ENCODE measurements at regions not wholly inside any gene's neighbourhood (a gene's known extent, or its start where the extent isn't known, plus 50 kb on each side); places are given as distances from the start of the nearest gene placed in this dataset.

DNA sequence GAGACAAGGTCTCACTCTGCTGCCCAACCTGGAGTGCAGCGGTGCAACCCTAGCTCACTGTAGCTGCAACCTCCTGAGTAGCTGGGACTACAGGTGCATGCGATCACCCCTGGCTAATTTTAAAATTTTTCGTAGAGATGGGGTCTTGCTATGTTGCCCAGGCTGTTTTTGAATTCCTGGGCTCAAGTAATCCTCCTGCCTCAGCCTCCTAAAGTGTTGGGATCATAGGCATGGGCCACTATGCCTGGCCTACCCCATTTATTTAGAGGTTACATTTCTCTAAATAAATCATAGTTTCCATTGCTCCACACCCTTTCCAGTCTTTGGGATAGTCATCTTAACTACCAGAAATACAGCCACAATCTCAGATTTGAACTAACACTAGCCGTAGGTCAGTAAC, 134.7 kb upstream of the CITED2 start:
- DNase-seq (ENCODE audit: low spot score) = no peak
- ATAC-seq = no peak

DNA sequence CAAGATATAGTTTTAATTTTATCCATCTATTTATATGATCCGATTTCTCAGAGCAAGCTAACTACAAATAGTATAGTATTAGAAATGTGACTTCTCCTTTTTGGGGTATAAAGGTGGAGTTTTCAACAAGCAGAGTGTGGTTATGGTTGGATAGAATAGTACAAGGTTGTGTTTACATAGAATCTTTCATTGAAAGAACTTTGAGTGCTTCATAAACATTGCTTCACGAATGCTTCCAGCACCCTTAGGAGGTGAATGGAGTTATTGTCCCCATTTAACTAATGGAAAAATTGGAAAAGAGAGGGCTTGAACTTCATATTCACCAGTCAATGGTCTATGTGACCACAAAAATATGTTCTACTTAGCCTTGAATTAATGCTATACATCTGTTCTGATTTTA, 134.1 kb upstream of the CITED2 start:
- ATAC-seq (no peak), DNase-seq (ENCODE audit: low spot score) (no peak)

DNA sequence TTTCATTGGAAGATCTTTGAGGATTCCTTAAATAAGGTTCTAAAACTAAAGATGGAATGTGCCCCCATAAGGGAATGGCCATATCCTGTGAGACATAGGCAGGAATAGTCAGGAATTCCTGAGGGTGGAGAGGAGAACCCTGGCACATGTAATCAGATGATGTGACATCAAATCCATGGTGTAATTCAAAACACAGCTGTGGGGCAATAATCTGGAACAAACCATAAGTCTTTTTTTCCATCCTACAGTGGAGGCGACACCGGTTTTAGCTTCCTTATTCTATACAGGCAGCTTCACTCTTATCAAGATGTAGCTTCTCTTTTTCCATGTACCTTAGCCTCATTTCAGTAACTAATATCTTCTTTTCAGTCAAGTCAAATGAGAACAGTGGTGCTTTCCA, 133.6 kb upstream of the CITED2 start:
- no peak for ATAC-seq
- DNase-seq (ENCODE audit: low spot score) = no peak

DNA sequence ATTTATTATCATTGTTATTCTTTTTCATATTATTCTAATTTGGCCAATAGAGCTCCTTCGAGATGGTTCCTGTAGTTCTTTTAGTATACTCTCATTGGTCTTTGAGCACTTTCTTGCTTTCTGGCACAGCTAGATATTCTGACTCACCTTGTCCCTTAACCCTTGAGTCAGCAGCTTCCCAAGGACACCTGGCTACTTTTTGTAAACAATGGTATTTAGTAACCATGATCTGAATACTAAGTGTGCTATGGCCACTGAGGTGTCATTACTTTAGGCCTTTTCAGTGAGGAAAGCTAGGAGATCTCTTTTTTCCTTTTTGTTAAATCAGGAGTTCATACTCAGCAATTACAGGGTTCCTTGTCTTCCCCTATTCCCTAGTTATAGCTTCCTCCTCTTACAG, 126.5 kb upstream of the CITED2 start:
- DNase-seq (ENCODE audit: low spot score) (no peak), ATAC-seq (no peak)

DNA sequence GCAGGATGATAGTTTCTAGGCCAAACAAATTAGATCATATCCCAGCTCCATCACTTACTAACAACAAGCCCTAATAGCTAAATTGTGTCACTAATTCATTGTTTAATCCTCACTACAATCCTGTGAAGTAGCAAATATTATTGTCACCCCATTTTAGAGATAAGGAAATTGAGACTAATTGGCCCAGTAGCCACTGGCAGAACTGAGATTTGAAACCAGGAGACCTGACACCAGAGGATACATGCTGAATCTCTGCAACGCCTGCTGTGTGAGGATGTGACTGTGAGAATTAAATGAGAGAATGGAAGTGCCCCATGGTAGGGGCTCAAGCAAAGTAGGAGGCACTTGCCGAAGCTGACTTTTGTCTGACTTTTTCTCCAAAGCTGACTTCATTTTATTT, 124.3 kb upstream of the CITED2 start:
- ATAC-seq = no peak
- no peak for DNase-seq (ENCODE audit: low spot score)

DNA sequence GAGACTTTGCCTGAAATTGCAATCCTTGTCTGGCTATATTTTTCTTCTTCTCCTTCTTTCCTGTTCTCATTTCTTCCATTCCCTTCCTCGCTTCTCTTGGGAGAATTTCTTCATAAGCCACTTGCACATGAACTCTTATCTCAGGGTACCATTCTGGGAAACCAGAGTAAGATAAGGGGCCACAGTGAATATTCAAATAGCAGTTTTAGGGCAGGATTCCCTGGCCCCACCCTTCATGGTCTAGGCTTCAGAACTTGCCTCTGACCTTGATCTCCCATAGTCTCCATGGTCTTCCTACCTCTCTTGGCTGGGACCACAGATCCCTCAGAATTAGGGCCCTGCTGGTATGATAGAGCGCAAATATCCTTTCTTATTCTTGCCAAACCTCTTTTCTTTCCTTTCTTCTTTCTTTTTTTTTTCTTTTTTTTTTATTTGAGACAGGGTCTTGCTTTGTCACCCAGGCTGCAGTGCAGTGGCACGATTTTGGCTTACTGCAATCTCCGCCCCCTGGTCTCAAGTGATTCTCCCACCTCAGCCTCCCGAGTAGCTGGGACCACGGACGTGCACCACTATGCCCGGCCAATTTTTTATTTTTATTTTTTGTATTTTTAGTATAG, 123.0 kb upstream of the CITED2 start:
- DNase-seq (ENCODE audit: low spot score) = no peak
- ATAC-seq = no peak

DNA sequence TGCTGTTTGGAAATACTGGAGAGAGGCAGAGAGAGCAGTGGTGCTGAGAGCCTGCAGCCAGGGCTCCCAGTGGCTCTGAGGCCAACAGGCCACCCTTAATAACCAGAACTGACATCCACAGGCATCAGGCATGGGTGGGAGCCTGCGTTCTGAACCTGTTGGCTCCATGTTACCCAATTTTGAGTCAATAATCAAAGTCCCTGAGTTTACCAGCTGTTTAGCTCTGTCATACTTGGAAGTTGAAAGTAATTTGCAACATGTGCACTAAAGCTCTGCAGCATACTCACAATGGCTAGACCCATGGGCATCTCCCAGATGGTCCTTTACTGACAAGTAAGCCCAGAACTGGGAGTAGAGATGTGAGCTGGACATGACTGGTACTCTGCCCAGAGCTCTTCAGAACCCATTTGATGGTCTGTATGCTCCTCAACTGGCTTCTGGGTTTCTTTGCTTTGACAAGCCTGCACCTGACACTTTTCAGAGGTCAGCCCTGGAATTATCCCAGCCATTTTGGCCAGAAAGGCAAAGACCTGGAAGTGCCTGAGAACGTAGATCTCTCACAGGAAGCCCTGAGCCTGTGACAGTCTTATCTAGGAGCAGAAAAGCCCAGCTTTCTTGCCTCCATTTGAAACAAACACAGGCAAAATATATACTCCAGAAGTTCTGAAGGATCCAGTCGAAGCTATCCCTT, 122.4 kb upstream of the CITED2 start:
- ATAC-seq (peak; percentile 57), DNase-seq (ENCODE audit: low spot score) (no peak)

DNA sequence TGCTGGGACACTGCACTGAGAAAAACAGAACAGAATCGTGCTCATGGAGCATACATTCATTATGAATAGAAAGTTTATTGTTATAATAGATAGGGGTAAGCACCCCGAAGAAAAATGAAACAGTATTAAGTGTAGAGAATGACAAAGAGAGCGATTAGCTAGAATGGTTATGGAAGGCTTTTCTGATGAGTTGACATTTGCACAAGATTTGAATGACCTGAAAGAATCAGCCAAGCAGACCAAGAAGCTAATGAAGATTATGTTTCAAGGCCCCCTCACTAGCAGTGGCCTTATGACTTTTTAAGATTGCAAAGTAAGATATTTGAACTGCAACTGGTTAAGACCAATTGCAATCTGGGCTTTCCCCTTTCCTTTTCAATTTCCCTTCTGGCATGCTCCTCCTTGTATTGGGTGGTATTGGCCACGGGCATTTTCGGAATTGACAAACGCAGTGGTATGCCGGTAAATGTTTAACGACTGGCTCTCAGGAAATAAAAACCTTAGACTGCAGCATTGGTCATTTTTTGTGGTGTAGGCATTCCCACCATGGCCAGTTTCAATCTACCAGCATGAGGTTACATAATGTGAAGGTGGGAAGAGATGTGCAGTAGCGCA, 120.0 kb upstream of the CITED2 start:
- DNase-seq (ENCODE audit: low spot score) = no peak
- no peak for ATAC-seq

DNA sequence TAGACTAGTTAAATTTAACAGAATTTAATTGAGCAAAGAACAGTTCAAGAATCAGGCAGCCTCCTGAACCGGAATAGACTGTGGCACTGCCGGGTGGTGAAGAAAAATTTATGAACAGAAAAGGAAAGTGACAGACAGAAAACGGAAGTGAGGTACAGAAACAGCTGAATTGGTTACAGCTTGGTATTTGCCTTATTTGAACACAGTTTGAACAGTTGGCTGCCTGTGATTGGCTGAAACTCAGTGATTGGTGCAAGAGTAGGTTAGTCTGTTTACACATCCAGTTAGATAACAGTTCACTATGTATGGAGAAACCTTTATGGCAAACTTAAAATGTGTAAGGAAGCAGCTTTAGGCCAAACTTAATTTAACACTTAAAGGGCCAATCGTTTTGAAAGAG, 116.0 kb upstream of the CITED2 start:
- peak; percentile 75 for DNase-seq (ENCODE audit: low spot score)
- peak; percentile 67 for ATAC-seq

DNA sequence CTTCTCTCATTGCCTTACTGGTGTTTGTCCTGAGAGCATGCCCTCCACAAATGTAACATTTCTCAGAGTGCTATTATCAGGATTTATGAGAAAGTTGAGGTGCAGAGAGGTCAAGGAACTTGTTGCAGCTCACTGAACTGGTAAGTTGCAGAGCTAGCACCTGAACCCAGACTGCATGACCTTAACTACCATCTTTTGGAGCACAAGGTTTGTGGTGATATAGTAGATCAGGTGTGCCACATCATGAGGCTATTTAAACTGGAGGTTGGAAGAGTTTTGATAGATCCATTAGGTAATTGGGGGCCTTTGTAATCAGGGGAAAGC, 112.0 kb upstream of the CITED2 start:
- no peak for DNase-seq (ENCODE audit: low spot score)
- no peak for ATAC-seq

DNA sequence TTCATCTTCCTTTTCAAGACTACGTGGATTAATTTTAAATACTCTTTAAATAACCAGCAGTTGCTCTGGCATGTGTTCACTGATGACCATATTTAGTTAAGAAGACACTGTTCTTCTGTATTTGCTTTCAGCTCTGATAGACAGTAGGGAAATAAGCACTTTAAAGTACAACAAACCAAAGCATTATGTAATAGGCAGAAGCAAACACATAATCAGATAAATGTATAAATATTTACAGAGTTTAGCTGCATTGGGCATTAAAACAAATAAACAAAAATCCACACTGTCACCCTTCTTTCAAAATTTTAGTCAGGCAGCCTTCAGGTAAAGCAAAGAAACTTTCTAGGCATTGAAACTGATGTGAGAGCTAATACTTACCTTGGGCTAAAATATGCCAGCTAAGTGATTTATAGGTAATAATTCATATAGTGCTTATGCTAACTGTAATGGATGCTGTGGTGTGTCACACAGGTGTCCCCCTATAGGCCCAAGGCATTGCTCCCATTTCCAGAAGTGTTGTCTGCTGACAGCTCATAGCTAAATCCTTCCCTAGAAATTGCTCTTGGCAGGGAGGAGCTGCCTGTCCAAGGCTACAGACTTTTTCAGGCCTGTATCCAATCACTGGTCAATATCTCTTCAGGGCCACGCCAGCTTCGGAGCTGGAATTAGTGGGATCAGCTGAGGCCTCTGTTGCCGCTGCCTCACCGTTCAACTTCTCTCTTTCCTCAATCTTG, 111.5 kb upstream of the CITED2 start:
- DNase-seq (ENCODE audit: low spot score) = peak; percentile 65

DNA sequence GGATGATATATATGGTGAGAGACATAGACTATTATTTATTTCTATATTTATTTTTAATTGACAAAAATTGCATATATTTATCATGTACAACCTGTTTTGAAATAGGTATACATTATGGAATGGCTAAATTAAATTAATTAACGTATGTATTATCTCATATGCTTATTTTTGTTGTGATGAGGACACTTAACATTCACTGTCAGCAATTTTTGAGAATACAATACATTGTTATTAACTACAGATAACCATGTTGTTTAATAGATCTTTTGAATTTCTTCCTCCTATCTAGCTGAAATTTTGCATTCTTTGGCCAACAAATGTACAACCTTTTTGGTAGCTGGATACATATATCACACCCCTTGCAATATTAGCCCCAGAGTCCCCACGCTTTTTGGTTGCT, 110.7 kb upstream of the CITED2 start:
- DNase-seq (ENCODE audit: low spot score) (no peak), ATAC-seq (no peak)

More for the DNA sequence above, 111.5 kb upstream of the CITED2 start:
- ATAC-seq = peak; percentile 86

DNA sequence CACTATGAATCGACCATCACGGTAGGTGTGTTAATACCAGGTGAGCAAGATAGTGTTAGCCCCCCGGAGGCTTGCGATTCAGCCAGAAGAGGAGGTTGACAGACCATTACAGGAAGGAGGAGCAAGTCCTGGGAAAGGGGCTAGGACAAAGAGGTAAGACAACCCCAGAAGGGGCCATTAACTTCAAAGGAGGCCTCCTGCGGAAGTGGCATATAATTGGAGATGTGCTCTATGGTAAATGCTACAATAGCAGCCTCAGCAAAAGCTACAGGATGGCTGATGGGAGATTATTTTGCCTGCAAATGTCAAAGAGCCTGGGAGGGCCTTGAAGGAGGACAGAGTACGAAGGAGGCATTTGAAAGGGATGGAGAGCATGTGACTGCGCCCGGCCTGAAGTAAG, 108.6 kb upstream of the CITED2 start:
- ATAC-seq = no peak
- no peak for DNase-seq (ENCODE audit: low spot score)

DNA sequence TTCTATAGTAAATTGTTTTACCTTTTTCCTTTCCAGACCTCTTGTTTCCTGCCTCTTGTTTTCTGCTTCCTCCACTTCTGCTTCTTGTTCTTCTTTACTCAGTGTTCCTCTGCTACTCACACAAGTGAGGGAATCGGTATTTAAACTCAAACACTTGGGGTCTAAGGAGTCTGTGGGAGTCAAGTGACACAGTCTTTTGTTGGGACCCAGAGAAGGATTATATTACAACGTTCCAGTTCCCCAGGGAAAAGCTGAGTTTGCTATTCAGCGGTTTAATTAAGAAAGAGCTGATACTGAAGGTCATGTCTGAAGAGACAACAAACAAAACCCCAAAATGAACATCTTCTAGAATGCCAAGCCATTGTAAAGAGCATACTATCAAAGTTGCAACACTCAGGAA, 107.8 kb upstream of the CITED2 start:
- DNase-seq (ENCODE audit: low spot score) (no peak), ATAC-seq (no peak)

DNA sequence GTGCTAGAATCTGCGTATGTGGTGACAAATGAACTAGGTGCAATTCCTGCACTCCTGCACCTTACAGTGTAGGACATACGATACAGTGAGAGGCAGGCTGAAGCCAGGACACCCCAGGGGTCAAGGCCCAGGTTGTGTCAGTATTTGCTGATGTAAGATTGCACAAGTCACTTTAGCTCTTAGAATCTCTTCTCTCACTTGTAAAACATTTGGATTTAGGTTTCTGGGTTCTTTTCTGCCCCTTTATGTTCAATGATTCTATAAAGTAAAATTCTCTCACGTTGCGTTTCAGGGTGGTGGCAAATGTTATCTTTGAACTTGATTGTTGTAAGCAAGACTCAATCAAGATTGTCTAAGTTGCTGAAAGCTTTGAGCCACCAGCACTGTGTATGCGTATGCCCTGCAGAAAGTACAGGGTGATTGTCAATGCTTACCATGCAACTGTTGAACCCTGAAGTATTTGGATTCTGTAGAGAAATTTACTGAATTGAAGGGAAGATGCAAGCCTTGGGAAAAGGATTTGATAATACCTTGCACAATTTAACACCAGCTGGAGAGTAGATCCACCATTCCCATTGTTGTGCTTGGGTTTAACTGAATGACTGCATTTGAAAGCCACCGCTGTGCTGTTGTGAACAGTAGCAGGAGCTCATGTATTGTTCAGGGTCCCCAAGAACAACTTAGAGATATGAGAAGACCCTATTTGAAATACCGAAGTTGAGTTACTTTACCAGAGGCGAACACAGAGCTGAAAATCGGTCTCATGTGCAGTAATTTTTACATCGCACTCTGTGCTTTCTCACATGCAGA, 106.1 kb upstream of the CITED2 start:
- peak; percentile 80 for DNase-seq (ENCODE audit: low spot score)
- ATAC-seq = peak; percentile 95

DNA sequence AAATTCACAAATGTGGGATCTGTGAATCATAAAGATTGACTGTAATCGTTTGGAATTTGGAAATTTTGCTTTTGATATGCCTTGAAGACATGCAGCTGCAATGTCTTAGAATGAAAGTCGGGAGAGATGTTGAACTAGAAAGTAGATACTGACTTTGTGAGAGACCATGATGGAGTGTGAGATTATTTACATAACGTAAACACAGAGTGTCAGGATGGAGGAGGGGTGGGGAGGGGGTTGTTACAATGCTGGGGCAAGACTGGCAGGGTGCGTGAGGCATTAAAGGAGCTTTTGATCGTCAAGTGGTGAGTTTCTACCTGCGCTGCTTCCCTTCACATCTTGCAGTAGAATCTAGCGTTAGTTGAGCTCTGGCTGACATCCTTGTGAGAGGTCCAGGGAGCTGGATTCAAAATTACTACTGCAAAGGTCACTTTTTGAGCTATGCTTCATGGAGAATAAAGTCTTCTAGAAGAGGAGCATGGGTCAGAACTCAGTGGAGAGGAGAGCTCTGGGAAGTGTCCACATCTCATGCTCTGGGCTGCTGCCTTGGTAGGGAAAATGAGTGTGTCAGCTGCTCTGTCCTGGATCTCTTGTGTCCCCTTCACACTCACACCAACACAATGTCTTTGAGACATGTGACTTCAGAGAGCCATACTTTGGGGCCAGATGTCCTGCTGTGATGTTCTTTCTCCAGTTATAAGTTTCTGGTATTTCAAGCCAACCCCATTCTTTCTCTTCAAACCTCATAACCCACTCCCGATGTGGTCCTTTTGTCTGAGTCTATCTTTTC, 105.2 kb upstream of the CITED2 start:
- ATAC-seq = peak; percentile 8
- no peak for DNase-seq (ENCODE audit: low spot score)

DNA sequence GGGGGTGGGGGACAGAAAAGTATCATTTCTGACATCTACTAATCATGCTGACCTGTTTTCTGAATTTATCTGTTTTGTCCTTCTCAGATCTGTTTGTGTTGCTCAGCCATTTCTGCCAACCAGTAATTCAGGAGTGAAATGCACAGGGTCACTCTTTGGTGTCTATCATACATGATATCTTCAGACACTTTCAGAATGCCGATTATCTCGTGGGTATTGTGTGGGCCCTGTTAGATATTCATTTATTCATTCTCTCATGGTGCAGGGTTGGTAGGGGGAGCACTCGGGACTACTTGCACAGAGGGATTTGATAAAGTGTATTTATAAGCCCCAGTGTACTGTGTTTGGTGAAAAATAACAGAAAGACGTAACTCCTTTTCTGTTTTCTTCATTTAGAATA, 101.2 kb upstream of the CITED2 start:
- no peak for DNase-seq (ENCODE audit: low spot score)
- no peak for ATAC-seq

DNA sequence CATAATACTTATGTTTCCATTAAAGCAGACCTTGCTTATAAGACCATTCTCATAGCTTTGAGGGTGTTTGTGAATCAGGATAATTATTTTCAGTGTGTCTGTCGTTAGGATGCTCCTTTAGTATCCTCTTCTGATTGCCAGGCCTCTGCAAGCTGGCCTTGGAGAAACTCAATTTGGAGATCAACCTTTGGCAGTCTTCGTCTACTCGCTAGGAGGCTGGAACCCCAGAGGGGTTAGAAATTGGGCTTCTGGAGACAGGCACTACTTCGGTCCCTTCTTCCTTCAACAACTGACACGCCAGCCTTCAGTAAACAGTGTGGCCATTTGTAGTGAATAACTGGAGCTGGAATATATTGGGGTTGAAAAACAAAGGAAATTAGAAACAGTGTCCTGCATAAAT, 100.8 kb upstream of the CITED2 start:
- ATAC-seq (no peak), DNase-seq (ENCODE audit: low spot score) (no peak)

DNA sequence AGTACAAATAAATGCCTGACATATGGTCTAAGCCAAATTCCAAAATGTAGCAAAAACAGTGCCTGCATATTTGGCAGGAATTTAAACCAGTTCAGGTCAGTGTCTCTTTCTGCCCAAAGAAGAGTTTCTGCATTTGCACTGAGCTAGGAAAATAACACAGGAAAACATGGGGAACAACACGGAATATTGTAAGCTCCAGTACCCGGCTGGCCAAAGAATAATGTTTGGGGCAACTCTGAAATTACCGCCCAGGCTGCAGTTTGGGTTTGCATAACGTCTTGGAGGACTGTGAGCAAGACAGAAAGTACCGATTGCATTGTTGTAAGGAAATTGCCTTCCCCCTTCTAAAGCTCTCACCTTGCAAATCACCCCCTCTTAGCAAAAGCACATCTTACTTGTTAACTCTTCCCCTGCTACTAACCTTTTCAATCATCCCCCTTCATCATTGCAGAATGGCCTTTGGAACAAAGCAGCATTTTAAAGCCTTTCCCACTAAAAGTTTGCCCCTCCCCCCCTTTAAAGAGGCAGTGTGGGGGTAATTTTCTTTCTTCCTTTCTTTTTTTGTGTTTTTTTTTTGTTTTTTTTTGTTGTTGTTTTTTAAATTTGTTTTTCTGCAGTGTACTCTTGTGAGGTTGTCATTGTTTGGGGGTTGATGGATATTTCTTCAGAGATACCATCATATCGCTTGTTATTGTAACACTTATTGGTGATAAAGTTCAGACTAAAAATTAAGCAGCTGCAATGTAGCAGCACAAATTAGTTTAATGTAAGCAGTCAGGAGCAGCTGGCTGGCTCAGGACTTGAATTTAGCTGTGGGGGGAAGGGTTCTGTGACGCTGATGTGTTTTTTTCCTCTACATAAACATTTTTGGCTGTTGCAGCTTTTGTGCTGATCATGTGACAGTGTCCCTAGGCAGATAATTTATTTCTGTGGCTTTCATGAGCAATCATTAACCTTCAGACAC, 100.0 kb upstream of the CITED2 start:
- DNase-seq (ENCODE audit: low spot score) (no peak), ATAC-seq (peak; percentile 53)

All from left lobe of liver (tissue), 2 donors.